ENCODE measurements at regions not wholly inside any gene's neighbourhood (a gene's known extent, or its start where the extent isn't known, plus 50 kb on each side); places are given as distances from the start of the nearest gene placed in this dataset.
A peak's percentile ranks its signal among the peaks of the same experiment; 100 is the strongest.

DNA sequence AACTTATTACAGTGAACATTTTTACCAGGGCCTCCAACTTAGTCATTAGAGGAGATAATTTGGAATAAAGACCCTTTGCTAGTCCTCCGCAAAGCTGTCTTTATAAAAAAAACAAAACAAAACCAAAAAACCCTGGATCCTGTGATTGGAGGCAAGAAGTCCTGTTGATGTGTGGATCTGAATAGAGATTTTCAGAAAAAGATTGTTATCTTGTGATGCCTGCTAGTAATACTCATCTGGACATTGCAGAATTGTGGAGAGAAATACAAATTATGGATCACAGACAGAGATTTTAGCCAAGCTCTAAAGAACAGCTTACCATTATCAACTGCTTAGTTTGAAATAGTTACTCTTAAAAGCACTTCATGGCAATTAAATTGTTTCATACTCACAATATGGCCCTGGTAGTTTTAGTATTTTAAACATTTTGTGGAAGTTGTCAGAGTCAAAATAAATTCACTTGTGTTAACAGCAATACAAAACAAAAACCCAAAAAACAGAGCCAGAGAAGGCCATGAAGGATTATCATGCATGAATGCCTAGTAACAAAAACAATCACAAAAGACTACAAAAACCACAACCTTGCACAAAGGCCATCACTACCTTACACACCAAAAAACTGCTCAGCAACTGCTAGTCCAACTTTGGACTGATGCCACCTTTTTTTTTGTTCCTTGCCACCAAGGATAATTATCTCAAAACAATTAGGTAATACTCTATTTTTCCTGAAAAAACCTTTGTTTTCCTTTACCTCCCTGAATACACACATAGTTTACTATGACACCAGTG is 514.5 kb upstream of the SLIT2 start:
- H3K27me3 ChIP-seq, result no peaks in the 10 kb centered on the region
- TF ChIP-seq POLR2A (IDR thresholded peaks at IDR 0.05), result no peak
- no peak for TF ChIP-seq CTCF (IDR thresholded peaks at IDR 0.05)
- no peaks in the 10 kb centered on the region for H3K4me1 ChIP-seq (replicated peaks in 1 of 2)
- WGBS, 4 donors, result 91 to 100% (median 100%) methylated on average over 1 of the region's 1 CpG
- H3K4me3 ChIP-seq, result no peak overlapping the region
- intact Hi-C loops (cut with DNase I), result no loop called here
- DNase-seq, result no peak
- H3K27ac ChIP-seq, result no peak overlapping the region
- H3K36me3 ChIP-seq (replicated peaks in 1 of 2), result no peaks in the 10 kb centered on the region
- no peaks in the 10 kb centered on the region for H3K9me3 ChIP-seq (replicated peaks in 1 of 3)

DNA sequence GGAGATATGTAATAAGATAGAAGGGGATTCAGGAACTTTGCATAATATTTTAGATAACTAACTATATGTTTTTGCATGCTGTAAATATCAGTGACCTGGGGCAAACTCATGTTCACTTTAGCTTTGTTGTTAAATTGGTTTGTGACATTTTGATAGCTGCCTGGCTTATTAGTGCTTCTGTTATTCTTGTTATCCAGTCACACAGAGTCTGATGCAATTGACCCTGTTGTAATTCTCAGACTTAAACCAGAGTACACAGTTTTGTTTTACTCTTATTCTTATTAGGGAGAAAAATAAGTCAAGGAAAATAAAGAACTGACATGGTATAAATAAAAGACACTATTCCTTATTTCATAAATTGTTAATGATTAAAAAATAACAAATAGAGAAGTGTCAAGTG is 516.7 kb upstream of the SLIT2 start:
- no peaks in the 10 kb centered on the region for H3K27me3 ChIP-seq
- no peak overlapping the region for H3K27ac ChIP-seq
- TF ChIP-seq POLR2A (IDR thresholded peaks at IDR 0.05), result no peak
- H3K9me3 ChIP-seq (replicated peaks in 1 of 3), result no peaks in the 10 kb centered on the region
- DNase-seq, result no peak
- H3K4me3 ChIP-seq, result no peak overlapping the region
- H3K36me3 ChIP-seq (replicated peaks in 1 of 2), result no peaks in the 10 kb centered on the region
- H3K4me1 ChIP-seq (replicated peaks in 1 of 2), result no peaks in the 10 kb centered on the region
- intact Hi-C loops (cut with DNase I), result no loop called here

GRCh38 chr4:19729886-19730651 is 521.6 kb upstream of the SLIT2 start:
- H3K9me3 ChIP-seq (replicated peaks in 1 of 3), result no peaks in the 10 kb centered on the region
- no peaks in the 10 kb centered on the region for H3K27me3 ChIP-seq
- peak in 3 of 7 donors; percentile 13 to 17 (median 16) for DNase-seq
- 29 to 38% (median 33%) methylated on average over 8 of the region's 8 CpGs for WGBS, 4 donors
- H3K36me3 ChIP-seq (replicated peaks in 1 of 2), result no peaks in the 10 kb centered on the region
- intact Hi-C loops (cut with DNase I), result no loop called here
- no peak overlapping the region for H3K4me3 ChIP-seq
- TF ChIP-seq POLR2A (IDR thresholded peaks at IDR 0.05), result no peak
- TF ChIP-seq CTCF (IDR thresholded peaks at IDR 0.05), result no peak
- no peak overlapping the region for H3K27ac ChIP-seq
- no peaks in the 10 kb centered on the region for H3K4me1 ChIP-seq (replicated peaks in 1 of 2)

DNA sequence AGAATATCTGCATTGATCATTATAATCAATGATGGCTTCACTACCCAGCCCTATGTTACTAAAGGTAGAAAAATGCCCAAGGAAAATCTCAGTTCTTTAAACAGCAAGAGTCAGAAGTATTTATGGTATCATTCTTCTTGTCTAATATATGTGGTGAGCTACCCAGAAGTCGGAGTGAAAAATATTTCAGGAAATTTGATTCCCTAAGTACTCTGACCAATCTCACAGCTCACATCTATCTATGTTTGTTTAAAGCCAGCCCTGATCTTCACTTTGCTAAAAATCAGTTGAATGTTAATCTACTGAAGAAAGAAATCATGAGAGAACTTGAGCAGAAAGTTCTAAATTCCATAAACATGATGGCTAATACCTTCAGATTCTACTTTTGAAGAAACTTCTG is 522.9 kb upstream of the SLIT2 start:
- H3K4me3 ChIP-seq, result no peak overlapping the region
- DNase-seq, result no peak
- no peaks in the 10 kb centered on the region for H3K27me3 ChIP-seq
- 78 to 81% (median 81%) methylated on average over 1 of the region's 1 CpG for WGBS, 4 donors
- TF ChIP-seq POLR2A (IDR thresholded peaks at IDR 0.05), result no peak
- no peaks in the 10 kb centered on the region for H3K36me3 ChIP-seq (replicated peaks in 1 of 2)
- intact Hi-C loops (cut with DNase I), result no loop called here
- no peaks in the 10 kb centered on the region for H3K9me3 ChIP-seq (replicated peaks in 1 of 3)
- no peaks in the 10 kb centered on the region for H3K4me1 ChIP-seq (replicated peaks in 1 of 2)
- no peak overlapping the region for H3K27ac ChIP-seq

GRCh38 chr4:19727141-19727540 is 524.6 kb upstream of the SLIT2 start:
- no peak for DNase-seq
- intact Hi-C loops (cut with DNase I), result no loop called here
- WGBS, 4 donors, result 82 to 91% (median 87%) methylated on average over 8 of the region's 8 CpGs

More at GRCh38 chr4:19727141-19727540, 524.6 kb upstream of the SLIT2 start:
- H3K27me3 ChIP-seq, result no peaks in the 10 kb centered on the region
- no peak overlapping the region for H3K4me3 ChIP-seq
- TF ChIP-seq CTCF (IDR thresholded peaks at IDR 0.05) (no peak), POLR2A (IDR thresholded peaks at IDR 0.05) (no peak)
- no peaks in the 10 kb centered on the region for H3K9me3 ChIP-seq (replicated peaks in 1 of 3)
- H3K4me1 ChIP-seq (replicated peaks in 1 of 2), result no peaks in the 10 kb centered on the region
- H3K27ac ChIP-seq, result no peak overlapping the region
- no peaks in the 10 kb centered on the region for H3K36me3 ChIP-seq (replicated peaks in 1 of 2)

Measured in adrenal gland (tissue), 9 donors.